ENCODE measurements at regions not wholly inside any gene's neighbourhood (a gene's known extent, or its start where the extent isn't known, plus 50 kb on each side); places are given as distances from the start of the nearest gene placed in this dataset.

GRCh38 chr12:84741692-84742091, 170.9 kb downstream of the SLC6A15 start:
- TF ChIP-seq CTCF (optimal IDR thresholded peaks at IDR 0.05 in 1 of 3, IDR thresholded peaks at IDR 0.05 in 1 of 3, conservative IDR thresholded peaks at IDR 0.05 in 1 of 3; ENCODE audit: extremely low read depth in 1 of 3, insufficient read depth in 2 of 3, low read length in 3 of 3) = no peak
- no peak for TF ChIP-seq EZH2 (IDR thresholded peaks at IDR 0.05; ENCODE audit: low read length)

All from keratinocyte (primary cell).